Uterus (tissue), 3 donors: ENCODE measurements at regions not wholly inside any gene's neighbourhood (a gene's known extent, or its start where the extent isn't known, plus 50 kb on each side); places are given as distances from the start of the nearest gene placed in this dataset.

Experiments used
- DNase-seq, 2 donors: peaks; one replicate each; pipeline ENCODE4 v3.0.0-alpha.2; 2019 to 2020
- H3K27ac ChIP-seq, 2 donors: fragments of 200-600 bp; sonication (generic); 1 replicate in 1 of 2; 2 replicates in 1 of 2; pipeline ENCODE4 v1.5.1; 2016 to 2018
- H3K27me3 ChIP-seq, 2 donors: fragments of 200-600 bp; sonication (generic); one replicate each; pipeline ENCODE4 v1.5.1; 2018 to 2019; ENCODE audit warnings: control low read depth in 1 of 2
- H3K36me3 ChIP-seq, 2 donors: fragments of 200-600 bp; sonication (generic); one replicate each; pipeline ENCODE4 v1.5.1; 2019; ENCODE audit warnings: control low read depth in 1 of 2
- H3K4me1 ChIP-seq, 2 donors: fragments of 200-600 bp; sonication (generic); one replicate each; pipeline ENCODE4 v1.5.1; 2018 to 2019; ENCODE audit warnings: control low read depth in 1 of 2
- H3K4me3 ChIP-seq, 2 donors: fragments of 200-600 bp; sonication (generic); 1 replicate in 1 of 2; 2 replicates in 1 of 2; pipeline ENCODE4 v1.5.1; 2018 to 2019; ENCODE audit warnings: mild to moderate bottlenecking in 1 of 2
- H3K9me3 ChIP-seq, 2 donors: fragments of 200-600 bp; sonication (generic); one replicate each; pipeline ENCODE4 v1.5.1; 2019; ENCODE audit warnings: control low read depth in 1 of 2
- CTCF ChIP-seq, 4 experiments: fragments of 200-600 bp in 2 of 4; fragments of 450-650 bp in 2 of 4; sonication (generic) in 2 of 4; IDR thresholded peaks; one replicate each; pipeline ENCODE4 v1.5.1; 2016 to 2019; ENCODE audit warnings: antibody characterized with exemption in 4 of 4, mild to moderate bottlenecking in 2 of 4, moderate library complexity in 1 of 4
- POLR2A ChIP-seq, 2 donors: fragments of 450-650 bp; IDR thresholded peaks; one replicate each; pipeline ENCODE4 v1.6.1; 2016; ENCODE audit warnings: antibody characterized with exemption in 2 of 2, mild to moderate bottlenecking in 1 of 2, moderate library complexity in 1 of 2
- intact Hi-C: fragments of 100-400 bp; cut with DNase I; formaldehyde crosslinking; loops from one replicate; pipeline ENCODE4 v1.15.1; 2023; ENCODE audit warnings: low total_unique reads
- donor health status: DM: yes; HTN: yes; CAD: no.

GRCh38 chr4:31557437-31557836 is 837.3 kb downstream of the PCDH7 start:
- TF ChIP-seq POLR2A (IDR thresholded peaks at IDR 0.05) (no peak), CTCF (IDR thresholded peaks at IDR 0.05) (no peak)
- H3K27me3 ChIP-seq: no peaks in the 10 kb centered on the region
- no peak overlapping the region for H3K4me3 ChIP-seq
- no peak for DNase-seq
- H3K9me3 ChIP-seq: no peaks in the 10 kb centered on the region
- no peaks in the 10 kb centered on the region for H3K4me1 ChIP-seq
- no peak overlapping the region for H3K27ac ChIP-seq
- H3K36me3 ChIP-seq: no peaks in the 10 kb centered on the region
- intact Hi-C loops: no loop called here

DNA sequence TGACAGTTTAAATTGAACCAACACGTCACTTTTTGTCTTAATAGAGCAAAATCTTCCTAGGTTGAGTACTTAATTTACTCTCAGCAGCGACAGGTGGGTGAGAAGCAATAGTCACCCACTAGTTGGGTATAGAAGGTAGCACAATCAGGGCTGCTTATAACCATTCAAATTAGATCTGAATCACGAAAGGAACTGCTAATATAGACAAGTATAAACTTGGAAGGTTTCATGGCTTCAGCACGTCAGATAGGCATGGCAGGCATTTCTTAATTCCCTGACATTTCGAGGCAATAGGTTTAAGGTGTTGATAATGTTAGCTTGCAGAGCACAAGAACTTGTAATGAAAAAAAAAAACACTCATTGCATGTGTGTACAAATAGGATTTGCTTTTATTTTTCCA is 853.4 kb downstream of the PCDH7 start:
- TF ChIP-seq POLR2A (IDR thresholded peaks at IDR 0.05) (no peak), CTCF (IDR thresholded peaks at IDR 0.05) (no peak)
- H3K4me3 ChIP-seq: no peak overlapping the region
- intact Hi-C loops: no loop called here

GRCh38 chr4:31575504-31575903 is 855.3 kb downstream of the PCDH7 start:
- Histone ChIP-seq H3K4me1 (no peaks in the 10 kb centered on the region), H3K27ac (no peak overlapping the region), H3K27me3 (no peaks in the 10 kb centered on the region), H3K36me3 (no peaks in the 10 kb centered on the region), H3K4me3 (no peak overlapping the region), H3K9me3 (no peaks in the 10 kb centered on the region)
- no peak for DNase-seq
- intact Hi-C loops: no loop called here
- TF ChIP-seq CTCF (IDR thresholded peaks at IDR 0.05) (no peak), POLR2A (IDR thresholded peaks at IDR 0.05) (no peak)

More for the DNA sequence above, 853.4 kb downstream of the PCDH7 start:
- no peaks in the 10 kb centered on the region for H3K4me1 ChIP-seq
- H3K9me3 ChIP-seq: no peaks in the 10 kb centered on the region
- no peak overlapping the region for H3K27ac ChIP-seq
- H3K36me3 ChIP-seq: no peaks in the 10 kb centered on the region
- no peak for DNase-seq
- H3K27me3 ChIP-seq: no peaks in the 10 kb centered on the region

- intact Hi-C loops: no loop called here
- no peak for TF ChIP-seq CTCF (IDR thresholded peaks at IDR 0.05)
- TF ChIP-seq POLR2A (IDR thresholded peaks at IDR 0.05): no peak
- Histone ChIP-seq H3K27ac (no peak overlapping the region), H3K36me3 (no peaks in the 10 kb centered on the region), H3K27me3 (no peaks in the 10 kb centered on the region), H3K9me3 (no peaks in the 10 kb centered on the region), H3K4me3 (no peak overlapping the region), H3K4me1 (no peaks in the 10 kb centered on the region)
- no peak for DNase-seq
Measured at GRCh38 chr4:31580843-31581242, 860.7 kb downstream of the PCDH7 start.

- intact Hi-C loops: no loop called here
- Histone ChIP-seq H3K4me3 (no peak overlapping the region), H3K9me3 (no peaks in the 10 kb centered on the region)
Measured at GRCh38 chr4:31585503-31585902, 865.3 kb downstream of the PCDH7 start.

More at GRCh38 chr4:31585503-31585902, 865.3 kb downstream of the PCDH7 start:
- Histone ChIP-seq H3K27me3 (no peaks in the 10 kb centered on the region), H3K27ac (no peak overlapping the region), H3K4me1 (no peaks in the 10 kb centered on the region), H3K36me3 (no peaks in the 10 kb centered on the region)
- TF ChIP-seq POLR2A (IDR thresholded peaks at IDR 0.05) (no peak), CTCF (IDR thresholded peaks at IDR 0.05) (no peak)
- no peak for DNase-seq
